ENCODE measurements at regions not wholly inside any gene's neighbourhood (a gene's known extent, or its start where the extent isn't known, plus 50 kb on each side); places are given as distances from the start of the nearest gene placed in this dataset.

DNA sequence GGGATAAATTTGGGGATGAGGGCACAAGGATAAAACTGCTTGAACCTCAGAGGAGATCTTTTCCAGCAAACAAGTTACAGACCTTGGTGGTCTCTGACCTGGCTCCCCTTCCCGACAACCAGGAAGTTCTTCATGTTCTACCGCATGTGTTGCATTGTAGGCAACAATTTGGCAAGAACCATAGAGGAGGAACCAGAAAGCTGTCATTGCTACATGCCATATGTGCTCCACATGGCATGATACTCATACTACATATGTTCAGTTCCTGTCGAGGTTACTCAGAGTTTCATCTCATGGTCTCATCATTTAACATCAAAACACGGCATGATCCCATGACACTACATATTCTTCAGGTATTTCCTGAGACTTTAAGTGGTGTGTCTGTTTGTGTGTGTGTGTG lies 235.9 kb downstream of the OR13H1 start:
- no peak for DNase-seq

GRCh38 chrX:131782646-131783045 lies 238.8 kb downstream of the OR13H1 start:
- DNase-seq: no peak

DNA sequence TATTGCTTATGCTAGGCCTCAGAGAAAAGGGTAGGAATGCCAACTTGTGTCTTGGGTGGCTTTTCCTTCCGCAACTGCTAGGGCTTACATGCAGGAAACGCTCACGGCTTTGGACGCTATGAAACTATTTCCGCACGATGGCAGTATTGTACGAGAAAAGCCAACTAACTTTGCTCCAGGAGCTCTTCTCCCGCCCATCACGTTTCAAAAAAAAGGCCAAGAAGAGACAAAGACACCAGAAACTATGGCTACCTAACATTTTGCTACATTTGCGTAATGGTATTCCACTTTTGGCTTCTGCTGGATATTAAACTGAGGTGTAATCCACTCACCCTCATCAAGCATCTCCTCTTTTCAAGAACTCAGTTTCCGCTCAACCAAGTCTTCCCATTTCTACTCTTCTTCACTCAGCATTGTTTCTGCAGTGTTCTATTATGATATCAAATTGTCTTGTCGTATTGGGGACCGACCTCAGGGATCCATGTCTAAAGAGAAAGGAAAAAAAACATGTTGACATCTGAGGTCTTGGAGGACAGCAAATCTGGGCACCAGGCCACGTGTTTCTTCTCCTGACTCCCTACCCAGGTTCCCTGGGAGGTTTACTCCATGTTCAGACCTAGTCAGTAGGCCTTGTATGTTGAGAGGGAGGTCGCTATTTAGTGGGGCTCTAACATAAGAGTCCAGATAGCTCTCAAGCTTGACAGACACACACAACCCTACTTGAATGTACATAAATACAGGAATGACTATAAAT lies 239.4 kb upstream of the STK26 start:
- no peak for DNase-seq

- no peak for DNase-seq
Observed at GRCh38 chrX:131789664-131790063, 233.4 kb upstream of the STK26 start.

DNA sequence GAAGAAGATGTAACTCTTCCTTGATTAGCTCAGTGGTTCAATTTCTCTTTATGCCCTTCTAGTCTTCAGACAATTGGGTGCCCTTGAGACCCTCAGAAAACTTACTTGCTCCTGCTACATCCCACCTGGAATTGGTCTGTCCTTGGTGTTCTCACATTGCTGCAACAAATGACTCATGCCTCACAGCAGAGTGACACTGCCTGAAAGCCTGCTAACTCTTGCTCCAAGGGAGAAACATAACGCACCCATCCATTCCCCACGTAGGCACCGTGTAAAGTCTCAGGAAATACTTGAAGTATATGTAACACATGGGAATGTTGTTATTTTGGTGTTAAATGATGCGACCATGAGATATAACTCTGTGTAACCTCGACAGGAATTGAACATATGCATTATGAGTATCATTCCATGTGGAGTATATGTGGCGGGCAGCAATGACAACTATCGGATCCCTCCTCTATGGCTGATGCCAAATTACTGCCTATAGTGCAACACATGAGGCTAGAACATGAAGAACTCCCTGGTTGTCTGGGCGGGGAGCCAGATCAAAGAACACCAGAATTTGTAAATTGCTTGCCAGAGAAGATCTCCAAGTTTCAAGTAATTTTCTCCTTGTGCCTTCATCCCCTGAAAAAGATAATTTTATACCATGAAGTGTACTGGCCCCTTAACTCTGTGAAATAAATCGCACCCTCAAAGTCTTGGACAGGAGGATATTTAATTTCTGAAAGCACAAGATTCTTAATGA lies 231.3 kb upstream of the STK26 start:
- DNase-seq: no peak

DNA sequence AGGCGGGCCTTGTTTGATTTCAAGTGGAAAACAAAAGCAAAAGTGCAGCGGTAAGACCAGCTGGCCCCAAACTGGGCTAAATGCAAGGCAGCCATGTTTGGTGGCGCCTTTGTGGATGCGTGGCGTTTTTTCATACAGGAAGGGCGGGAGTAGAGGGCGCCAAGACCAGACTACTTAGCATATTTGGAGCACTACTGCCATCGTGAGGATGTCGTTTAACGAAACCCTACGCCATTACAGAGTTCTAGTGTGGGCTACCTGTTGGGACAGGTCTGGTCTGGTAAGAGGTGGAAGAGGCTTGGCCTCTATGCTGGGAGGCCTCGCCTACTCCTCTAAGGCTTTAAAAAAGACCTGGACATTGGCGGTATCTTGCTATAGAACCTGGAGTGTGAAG lies 230.7 kb upstream of the STK26 start:
- no peak for DNase-seq

GRCh38 chrX:131792789-131793462 lies 230.2 kb upstream of the STK26 start:
- DNase-seq: no peak

DNA sequence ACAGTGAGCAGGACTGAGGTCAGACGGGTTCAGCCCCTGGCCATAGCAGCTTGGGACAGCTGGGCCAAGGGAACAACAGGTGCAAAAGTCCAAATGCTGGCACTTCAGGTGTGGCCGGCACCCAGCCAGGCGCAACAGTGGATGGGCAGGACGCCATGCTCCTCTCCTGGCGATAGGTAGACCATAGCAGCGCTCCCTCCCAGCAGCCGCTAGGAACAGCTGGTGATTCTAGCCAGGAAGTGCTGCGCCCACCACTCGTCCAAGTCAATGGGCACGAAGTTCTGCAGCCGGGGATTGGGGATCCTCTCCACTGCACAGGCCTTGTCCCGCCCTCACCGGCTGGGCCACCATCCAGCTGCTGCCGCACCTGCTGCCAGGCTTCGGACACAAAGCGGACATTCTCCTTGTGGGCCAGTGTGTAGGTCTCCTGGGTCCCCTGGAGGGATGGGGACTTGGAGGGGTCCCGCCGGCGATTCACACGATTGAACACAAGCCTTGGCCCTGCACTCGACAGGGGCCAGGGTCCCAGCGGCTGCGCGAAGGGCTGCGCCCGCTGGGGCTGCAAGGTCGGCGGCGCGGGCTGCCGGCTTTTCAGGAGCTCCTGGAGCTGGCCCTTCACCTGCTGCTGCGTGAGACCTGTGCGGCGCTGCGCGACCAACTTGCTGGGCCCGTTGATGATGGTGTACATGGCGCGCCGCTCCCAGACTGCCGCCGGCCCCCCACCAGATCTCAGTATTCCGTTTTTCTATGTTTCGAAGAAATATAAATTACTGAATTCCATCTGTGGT lies 227.5 kb upstream of the STK26 start:
- DNase-seq: no peak

GRCh38 chrX:131801066-131801465 lies 222.0 kb upstream of the STK26 start:
- no peak for DNase-seq

DNA sequence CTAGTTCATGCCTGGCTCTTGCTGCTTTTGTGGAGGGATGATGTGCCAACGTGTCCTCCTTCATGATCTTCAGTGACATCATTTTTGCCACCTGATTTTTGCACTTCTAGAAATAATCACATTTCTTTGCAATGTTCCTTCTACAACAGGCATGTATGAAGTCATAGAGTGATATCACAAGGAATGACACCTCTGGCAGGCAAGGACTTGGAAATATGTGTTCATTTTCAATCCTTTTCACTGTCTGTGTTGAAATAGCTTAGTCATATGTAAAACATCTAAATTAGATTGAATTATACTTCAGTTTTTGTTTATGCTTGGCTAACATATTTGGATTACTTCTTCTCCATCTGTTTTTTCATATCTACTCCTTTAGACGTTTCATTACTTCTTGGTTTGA lies 221.2 kb upstream of the STK26 start:
- no peak for DNase-seq

DNA sequence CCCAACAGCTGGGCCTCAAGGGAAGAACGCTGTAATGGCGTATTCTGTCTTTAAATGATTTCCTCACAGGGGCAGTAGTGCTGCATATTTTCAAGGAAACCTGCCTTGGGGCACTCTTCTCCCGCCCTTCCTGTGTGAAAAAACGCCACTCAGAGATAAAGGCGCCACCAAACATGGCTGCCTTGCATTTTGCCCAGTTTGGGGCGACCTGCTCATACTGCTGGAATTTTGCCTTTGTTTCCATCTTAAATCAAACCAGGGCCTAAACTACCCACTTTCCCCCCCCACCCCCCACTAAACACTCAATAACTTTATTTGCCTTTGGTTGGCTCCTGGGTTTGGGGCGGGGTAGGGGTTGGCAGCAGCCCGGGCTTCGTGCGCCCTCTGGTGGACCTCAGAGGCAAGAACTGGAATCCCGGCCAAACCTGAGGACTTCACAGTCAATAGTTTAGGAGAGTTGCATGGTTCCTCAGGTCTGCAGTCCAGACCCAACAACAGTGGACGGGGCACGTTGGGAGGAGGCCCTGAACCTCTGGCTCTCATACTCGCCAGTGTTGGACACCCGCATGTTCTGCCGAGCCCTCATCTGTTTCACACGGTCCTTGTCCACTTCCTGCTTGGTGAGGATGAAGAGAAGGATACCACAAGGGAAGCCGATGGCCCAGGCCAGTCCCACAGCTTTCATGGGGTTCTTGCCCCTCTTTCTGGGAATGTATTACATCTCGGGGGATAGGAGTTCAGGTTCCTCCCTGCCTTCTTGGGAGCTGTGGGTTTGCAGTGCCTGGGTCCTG lies 220.1 kb upstream of the STK26 start:
- no peak for DNase-seq

- no peak for DNase-seq
Observed at GRCh38 chrX:131812847-131813825, 210.0 kb upstream of the STK26 start.

- no peak for DNase-seq
Observed at GRCh38 chrX:131816551-131817136, 206.5 kb upstream of the STK26 start.

DNA sequence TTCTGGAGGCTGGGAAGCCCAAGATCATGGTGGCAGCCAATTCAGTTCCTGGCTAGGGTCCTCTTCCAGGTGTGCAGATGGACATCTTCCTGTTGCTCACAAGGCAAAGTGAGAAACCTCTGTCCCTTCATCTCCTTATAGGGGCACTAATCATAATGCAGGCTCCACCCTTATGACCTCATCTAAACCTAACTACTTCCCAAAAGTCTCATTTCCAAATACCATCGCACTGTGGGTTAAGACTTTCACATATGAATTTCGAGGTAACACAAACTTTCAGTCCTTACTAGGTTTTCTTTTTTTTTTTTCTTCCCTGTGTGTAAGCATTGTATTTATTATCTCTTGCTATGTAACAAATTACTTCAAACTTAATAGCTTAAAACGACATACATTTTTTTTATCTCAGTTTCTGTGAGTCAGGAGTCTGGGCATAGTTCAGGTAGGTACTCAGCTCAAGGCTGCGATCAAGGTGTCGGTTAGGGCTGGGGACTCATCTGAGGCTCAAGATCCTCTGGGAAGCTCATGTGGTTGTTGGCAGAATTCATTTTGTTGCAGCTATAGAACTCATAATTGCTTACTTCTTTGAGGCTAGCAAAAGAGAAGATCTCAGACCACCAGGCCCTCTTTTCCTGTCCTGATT lies 204.7 kb upstream of the STK26 start:
- DNase-seq: no peak

- DNase-seq: no peak
Observed at GRCh38 chrX:131821945-131822622, 201.0 kb upstream of the STK26 start.

GRCh38 chrX:131826572-131826971 lies 196.5 kb upstream of the STK26 start:
- no peak for DNase-seq

DNA sequence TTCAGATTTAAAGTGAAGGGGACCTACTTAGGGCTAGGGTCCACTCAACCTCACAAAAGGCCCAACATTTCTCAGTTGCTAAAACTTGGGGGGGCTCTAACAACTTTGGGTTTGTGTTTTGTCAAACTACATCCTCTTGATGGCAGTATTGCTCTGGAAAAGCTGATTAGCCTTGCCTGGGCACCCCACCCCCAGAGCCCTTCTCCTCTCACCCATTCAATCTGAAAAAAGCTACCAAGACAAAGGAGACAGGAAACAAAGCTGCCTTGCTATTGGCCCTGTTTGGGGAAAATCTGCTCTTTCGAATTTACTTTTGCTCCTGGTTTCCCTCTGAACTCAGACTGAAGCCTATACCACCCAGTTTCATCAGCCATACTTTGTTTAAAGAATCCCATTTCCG lies 195.2 kb upstream of the STK26 start:
- DNase-seq: no peak

DNA sequence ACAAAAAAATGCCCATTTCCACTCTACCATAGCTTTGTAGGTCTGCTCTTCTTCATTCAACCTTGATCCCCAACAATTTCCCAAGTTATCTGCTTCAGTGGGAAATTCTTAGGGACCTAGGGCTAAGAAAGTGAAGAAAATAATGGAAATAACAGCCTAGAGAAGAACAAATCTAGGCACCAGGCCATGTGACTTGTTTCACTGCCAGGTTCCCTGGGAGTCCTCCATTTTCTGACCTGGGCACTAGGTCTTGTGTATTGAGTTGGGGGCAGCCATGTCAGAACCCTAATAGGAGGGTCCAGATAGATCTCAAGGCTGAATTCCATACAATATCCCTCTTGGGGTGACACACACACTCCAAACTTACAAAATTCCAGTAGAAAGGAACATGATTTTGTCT lies 194.6 kb upstream of the STK26 start:
- DNase-seq: no peak

DNA sequence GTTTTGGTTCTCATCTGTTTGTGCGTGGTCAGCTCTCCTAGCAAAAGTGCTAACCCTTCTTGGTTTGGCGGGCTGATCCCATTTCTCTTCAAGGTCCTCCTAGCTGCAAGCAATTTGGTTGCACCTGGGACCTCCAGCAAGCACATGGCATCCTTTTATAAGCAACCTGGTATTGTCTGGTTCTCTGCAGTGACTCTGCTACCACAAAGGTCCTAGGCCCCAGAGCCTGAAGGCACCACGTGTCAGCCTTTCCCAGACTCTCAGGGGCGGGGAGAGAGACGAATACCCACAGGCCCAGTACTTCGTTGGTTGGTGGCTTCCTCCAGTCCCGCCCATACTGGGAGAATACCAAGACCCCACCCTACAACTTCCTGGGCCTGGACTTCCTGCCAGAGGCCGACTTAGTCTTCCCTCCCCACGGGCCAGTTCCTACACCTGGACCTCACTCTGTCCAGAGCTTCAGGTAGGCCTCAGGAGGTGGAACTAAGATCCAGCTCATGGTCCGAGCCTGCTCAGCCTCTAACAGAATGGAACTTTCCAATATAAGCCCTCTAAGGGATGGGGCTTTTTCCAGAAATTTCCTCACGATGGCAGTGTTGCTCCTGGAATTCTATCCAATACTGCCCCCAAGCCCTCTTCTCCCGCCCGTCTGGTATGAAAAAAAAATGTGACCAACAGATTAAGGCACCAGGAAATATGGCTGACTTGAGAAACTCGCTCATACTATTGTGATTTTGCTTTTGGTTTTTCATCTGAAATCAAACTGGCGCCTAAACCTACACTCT lies 192.5 kb upstream of the STK26 start:
- DNase-seq: peak; percentile 38

Measured in left hindlimb (tissue), 1 donor.